GM21381 (cell line): ENCODE measurements at regions not wholly inside any gene's neighbourhood (a gene's known extent, or its start where the extent isn't known, plus 50 kb on each side); places are given as distances from the start of the nearest gene placed in this dataset.
A peak's percentile ranks its signal among the peaks of the same experiment; 100 is the strongest.

ENCODE experiments used
- ATAC-seq: cut with Tn5 transposase; IDR thresholded peaks from one replicate; pipeline ENCODE4 v1.9.1; 2021; ENCODE audit warnings: mild to moderate bottlenecking, moderate library complexity; ENCODE audit not compliant: unreplicated experiment

DNA sequence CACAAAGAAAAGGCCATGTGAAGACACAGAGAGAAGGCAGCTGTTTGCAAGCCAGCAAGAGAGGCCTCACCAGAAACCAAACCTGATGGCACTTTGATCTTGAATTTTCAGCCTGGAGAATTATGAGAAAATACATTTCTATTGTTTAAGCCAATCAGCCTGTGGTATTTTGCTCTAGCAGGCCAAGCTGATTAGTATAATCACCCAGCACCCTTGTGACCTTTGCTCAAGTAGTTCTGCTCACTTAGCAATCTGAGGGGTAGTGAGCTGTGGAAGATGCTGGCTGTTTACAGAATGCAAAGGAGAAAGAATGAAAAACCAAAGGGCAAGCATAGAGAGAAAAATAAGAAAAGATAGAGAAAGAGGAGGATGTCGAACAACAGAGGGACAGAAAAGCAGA, 396.4 kb upstream of the BOD1L1 start:
- no peak for ATAC-seq

DNA sequence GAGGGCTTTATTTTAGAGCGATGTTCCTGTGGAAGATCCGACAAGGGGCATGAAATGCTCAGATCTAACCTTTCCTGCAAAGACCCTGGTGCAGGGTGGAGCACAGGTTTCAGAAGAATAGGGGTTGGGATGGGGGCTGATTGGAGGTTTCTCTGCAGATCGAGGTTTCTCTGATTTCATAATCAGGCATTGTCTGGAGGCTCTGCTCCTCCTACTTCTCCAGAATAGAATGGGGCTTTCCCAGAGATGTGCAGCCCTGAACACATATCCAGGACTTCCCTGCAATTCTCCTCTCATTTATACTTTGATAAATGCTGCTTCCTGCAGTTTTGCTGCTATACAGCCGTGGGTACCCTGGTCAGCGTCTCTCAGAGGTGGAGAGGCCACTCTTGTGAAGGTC, 397.6 kb upstream of the BOD1L1 start:
- no peak for ATAC-seq

DNA sequence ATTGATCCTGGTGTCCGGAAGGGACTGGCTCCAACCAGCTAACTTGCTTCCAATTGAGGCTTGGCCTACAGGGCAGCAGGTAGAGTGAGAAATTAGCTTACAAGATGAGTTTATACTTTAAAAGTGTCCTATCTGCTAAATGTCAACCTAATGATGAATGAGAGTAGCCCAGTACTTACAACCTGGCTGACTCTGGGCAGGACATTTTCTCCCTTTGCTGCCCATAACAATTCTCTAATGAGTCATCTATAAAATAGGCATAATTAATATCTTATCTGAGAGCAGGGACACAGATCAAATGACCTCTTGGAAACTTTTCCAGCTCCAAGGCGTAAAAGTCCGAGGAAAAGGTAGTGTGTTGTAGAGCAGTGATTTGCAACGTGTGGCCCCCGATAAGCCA, 398.4 kb upstream of the BOD1L1 start:
- ATAC-seq, result no peak

DNA sequence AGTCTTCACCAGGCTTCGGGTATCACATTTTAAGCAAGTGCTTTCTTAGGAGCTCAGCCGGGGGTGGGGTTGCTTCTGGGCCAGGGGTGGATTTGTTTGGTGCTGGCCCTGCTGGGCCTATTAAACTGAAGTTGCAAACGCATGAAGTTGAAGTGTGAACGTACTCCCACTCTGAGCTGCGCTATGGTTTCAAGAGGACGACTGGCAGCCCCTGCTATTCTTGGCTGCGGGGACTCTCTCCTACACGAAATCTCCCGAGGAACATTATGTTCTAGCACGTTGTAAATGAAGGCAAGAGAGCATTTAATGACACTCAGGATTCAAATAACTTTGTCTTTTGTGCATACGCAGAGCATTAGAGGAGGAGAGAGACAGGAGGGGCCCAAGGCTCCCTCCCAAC, 401.3 kb upstream of the BOD1L1 start:
- ATAC-seq, result no peak

DNA sequence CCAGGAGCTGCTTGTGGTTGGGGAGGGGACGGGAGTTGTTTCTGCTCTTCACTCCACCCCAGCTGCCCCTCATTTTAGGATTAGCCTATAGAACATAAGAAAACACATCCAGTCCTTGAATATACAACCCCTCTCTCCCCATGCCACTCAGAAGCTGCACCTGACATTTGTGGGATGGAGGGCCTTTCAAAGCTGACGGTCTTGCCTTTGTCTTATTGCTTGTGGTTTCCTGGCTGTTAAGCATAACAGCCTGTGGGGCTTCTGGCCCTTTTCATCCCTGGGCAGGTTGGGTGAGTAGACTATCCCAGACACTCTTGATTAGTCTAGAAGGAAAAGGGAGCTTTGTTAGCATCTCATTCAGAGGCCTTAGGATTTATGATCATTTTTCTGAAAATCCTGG, 407.6 kb upstream of the BOD1L1 start:
- no peak for ATAC-seq

DNA sequence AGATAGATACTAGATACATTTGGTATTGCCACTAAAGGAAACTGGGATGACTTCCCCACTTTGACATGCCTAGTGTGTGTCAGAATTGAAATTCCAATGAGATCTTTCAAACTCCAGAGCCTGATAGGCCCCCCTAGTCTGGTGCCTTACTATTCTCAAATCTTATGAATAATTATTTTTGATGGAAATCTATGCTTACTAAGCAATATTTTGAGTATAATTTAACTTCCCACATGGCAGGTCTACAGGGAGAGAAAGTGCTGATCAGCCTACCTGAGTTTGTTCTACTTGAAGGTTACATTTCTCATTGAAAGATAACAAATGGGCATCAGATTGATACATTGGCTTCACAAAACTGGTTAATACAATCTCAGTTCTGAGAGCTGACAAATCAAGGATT, 415.7 kb upstream of the BOD1L1 start:
- no peak for ATAC-seq

DNA sequence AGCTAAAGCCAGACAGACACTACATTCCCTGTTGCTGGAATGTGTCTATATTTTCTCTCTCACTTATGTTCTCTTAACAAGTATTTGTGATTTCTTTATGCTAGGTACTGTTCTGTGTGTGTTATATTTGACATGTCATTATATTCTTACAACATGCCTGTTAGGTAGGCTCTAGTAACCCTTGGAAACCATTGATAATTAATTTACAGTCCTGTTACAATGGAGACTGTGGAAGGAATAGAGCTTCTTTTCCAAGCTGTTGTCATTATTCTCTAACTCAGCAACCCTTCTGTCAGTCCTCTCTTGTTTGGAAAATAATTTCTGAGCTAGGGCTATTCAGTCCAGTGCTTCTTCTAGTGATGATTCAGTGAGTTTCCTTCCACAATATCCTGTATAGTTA, 419.1 kb upstream of the BOD1L1 start:
- ATAC-seq, result no peak

DNA sequence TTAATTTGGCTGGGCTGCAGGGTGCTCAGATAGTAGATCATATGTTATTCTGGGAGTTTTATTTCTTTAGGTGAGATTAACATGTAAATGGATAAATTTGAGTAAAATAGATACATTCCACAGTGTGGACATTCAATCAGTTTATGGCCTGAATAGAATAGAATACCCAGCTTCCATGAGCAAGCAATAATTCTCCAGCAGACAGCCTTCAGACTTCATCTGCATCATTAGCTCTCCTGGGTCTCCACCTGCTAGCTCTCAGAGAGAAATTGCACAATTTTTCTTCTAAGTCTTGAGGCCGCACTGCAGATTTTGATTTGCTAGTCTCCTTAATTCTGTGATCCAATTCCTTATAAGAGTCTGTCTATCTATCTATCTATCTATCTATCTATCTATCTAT, 420.3 kb upstream of the BOD1L1 start:
- no peak for ATAC-seq

DNA sequence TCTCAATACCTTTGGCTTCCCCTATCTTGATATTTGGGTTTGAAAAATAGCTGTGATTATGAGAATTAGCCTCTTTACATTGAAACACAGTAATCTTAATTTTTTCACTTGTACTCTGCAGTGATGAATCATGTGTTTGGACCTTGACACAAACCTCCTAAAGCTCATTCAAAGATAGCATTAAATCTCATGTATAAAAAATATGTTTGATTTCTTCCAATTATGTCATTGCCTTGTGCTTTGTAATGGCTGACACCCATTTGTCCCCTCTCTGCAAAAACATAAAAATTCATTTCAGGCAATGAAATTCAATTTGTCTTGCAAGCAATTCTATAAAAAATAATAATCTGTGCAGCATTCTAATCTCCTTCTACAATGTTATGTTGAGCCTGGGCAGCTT, 422.4 kb upstream of the BOD1L1 start:
- no peak for ATAC-seq

DNA sequence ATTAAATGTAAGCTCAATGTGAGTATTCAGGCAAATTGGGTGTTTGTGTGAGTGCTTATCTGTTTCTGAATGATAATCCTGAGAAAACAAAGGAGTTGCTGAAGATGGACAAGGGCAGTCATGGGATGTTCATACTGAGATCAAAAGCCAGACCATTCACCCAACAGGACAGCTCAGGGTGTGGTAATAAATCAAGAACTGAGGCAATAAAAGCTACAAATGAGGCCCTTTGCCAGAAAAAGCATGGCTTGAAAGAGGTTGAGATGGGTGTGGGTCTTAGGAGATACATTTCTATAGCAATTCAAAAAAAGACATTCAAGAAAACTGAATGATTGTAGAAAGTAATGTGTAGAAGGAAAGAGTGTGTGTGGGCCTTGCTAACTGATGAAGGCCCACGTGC, 425.8 kb upstream of the BOD1L1 start:
- no peak for ATAC-seq

DNA sequence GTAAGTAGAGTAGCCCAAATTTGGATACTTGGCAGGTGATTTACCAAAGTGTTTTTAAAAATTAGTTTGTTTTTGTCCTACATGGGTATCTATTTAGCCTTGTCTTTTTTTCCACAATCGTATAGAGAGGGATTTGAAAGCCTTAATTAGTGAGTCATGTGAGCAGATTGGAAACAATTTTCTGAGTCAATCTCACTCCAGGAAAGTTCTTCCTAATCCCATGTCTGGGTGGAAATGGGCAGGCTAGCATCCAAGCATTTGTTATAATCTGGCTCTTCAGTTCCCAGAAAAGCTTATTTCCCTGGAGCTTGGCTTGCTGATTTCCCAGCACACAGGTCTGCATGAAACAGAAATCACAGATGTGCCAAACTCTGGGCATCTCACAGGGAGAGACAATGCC, 426.9 kb upstream of the BOD1L1 start:
- ATAC-seq, result no peak

DNA sequence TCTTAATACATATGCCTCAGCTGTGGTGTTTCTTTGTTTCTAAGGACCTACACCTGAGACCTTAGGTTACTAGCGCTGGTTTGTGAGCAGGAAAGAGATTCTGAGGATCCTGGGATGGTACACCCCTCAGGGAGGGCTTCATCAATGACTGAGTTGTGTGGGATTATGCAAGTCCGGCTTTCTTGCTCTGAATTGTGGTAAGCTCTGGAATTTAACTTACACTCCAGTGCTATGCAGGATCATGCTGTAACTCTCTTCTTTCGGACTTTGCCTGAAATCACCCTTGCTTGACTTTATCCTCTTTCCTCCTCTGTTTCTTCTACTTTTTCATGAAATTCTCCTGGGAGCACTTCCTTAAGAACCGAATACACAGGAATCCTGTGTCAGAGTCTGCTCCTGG, 431.5 kb upstream of the BOD1L1 start:
- ATAC-seq, result no peak

DNA sequence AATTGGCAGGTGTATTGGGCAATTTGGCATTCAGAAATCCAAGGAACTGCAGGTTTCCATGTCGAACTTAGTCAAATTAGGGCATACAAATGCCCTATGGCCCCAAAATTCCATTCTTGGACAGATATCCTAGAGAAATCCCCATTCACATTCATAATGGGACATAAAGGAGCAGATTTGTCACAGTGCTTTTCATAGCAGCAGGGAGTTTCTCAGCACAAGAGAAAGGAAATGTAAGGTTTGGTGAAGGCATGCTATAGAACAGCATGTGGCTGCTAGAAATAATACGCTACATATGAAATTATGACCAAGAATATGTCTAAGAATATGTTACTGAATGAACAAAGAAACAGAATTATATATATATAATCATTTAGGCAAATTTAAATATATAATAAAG, 437.5 kb upstream of the BOD1L1 start:
- ATAC-seq, result no peak

DNA sequence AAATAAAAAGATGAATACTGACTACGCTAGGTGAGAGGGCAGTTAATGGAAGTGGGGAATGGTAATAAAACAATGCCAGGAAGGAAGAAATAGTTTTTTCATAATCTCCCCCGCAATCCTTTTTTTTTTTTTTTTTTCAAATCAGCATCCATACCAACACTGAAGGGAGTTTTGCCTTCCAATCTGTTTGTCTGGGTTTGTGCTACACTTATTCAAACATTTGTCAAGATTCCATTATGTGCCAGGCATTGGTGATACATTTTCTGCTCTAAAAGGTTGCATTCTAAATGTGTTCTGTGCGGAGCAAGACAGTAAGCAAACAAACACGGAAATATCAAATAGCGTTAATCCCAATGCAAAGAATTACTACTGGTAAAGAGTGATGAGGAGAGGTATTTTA, 437.9 kb upstream of the BOD1L1 start:
- no peak for ATAC-seq

DNA sequence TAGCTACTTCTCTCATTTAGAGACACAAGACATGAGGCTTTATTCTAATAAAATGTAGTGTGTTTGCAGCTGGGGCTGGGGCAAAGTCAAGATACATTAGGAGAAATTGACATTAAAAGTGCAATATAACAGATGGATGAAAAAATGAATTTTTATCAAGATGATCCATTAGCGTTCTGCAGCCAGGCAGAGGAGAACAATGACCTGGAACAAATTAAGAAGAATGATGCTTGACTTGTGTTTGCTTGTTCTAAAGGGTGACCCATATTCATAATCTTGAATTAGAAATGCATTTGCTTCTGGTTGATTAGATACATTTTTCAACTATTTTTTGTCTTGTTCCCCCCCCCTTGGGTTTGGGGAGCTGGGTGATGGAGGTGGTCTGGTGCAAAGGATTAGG, 439.5 kb upstream of the BOD1L1 start:
- ATAC-seq, result no peak

DNA sequence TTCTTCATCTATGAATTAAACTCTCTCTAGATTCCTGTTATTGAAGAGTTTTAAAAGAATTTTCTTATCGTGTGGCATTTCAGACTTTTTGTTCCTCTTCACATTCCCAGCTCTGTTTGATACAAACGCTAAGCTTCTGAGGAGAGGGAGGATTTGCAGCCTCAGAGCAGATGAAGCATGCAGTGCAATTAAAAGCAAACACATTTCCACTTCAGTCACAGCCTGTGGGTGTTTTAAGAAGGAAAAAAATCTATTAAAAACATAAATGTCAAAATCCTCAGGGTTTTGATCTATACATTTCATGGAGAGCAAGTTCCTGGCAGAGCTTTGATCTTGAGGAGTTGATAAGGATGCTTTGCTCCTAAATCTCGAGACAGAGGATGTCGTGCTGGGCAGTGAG, 442.4 kb upstream of the BOD1L1 start:
- no peak for ATAC-seq

DNA sequence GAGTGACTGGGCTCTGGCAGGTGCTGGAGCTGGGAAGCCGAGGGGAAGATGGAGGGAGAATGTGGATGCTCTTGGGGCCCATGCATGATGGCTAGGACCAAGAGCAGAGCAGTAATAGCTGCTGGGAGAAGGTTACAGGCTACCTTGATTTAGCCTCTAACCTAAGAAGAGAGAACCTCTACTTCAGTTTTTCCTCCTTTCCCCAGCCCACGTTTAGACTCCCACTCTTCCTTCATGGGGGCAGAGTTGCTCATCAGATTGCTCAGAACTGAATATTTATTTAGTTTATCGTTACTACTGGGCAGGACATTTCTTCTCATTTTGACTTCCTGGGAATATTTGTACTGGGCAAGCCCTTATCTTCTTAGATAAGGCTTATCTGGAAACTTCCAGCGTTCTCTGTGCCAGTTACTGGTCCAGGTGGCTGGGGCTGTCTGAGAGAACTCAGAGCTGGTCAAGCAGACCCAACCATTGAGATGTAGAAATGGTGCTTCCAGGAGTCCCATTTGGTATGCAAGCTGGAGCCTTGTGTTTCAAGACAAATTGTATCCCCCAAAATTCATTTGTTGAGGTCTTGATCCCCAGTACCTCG, 442.9 kb upstream of the BOD1L1 start:
- ATAC-seq, result no peak

DNA sequence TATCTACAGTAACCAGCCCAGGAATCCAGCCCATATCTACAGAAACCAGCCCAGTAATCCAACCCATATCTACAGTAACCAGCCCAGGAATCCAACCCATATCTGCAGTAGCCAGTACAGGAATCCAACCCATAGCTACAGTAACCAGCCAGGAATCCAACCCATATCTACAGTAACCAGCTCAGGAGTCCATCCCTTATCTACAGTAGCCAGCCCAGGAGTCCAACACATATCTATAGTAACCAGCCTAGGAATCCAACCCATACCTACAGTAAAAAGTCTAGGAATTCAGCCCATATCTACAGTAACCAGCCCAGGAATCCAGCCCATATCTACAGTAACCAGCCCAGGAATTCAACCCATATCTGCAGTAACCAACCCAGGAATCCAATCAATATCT, 445.0 kb upstream of the BOD1L1 start:
- no peak for ATAC-seq

DNA sequence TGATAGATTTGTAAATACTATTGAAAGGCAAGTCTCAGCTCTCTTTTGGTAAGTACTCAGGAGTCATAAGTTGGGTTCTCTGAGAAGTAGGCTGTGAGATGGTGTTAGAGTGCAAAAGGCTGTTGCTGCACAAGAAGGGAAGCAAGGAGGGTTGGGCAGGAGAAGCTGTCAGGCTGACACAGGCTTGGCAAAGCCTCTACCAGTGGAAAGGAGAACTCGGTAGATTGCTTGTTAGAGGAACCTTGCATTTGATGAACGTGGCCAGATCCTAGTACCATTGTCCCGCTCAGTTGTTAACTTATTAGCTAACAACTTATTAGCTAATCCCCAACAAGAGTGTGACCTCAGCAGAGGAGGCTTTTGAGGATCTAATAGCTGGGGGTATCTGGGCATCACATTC, 449.3 kb upstream of the BOD1L1 start:
- ATAC-seq, result no peak

DNA sequence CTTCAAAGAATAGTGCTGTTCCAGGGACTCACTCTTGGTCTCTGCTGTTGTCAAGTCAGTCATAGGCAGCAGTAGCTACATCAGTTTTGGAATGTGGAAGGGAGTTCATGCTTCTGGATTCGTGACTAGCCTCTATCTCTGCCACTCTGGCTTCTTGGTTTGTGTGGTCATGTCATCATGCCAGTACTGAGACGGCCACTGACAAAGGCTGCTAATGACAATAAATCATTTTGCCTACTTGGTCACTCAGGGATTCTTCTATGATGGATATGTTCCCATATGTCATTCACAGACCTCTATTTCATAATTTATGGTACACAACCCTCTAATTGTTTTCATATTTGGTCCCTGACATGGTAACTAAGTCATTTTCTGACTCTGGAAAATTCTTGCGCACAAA, 450.8 kb upstream of the BOD1L1 start:
- no peak for ATAC-seq

DNA sequence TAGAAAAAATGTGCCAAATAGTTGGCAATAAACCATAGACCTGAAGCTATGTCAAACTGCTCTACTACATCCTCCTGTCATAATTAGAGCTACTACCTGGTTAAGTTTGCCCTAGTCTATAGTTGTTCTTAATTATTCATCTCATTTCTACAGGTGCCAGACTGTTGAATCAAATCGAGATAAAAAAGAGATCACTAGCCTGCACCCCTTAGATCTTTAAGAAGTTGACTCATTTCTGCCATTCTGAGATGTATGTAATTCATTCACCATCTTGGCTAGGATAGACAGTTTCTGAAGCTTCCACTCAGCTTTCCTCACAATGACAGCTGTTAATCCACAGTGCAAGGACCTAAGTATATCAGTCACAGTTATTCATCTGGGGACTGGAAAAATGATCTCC, 452.1 kb upstream of the BOD1L1 start:
- no peak for ATAC-seq

DNA sequence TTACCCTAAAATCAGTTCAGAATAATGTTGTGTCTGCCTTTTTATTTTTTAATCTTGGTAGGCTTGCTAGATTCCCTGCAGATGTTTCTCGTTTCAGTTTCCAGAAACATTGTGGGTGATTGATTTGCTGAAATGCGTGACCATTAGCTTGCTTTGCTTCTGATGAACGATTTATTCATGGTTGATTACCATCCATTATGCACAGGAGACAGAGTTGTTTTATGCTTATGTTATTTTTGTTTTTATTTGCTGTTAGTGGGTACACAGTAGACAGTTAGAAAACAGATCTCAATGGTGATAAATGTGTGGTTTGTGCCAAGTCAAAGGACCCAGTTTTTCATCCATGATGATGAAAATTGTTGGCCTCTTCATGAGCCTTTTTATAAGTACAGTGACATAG, 455.6 kb upstream of the BOD1L1 start:
- ATAC-seq, result no peak

DNA sequence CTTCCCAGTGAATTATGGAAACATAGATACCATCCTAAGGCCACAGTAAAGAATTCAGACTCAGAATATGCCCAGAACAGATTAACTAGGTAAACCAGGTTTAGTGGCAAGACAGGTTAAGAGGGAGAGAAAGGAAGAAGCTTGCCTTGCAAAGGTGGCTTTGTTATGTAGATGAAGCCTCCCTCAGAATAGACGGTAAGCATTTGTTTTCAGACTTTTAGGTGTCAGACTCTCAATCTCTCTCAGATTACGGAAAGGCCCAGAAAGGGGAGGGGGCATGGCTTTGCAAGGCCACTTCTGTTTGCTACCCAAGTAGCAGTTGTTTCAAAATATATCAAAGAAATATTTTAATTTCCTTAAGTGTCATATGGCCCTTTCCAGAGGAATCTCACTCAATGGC, 457.1 kb upstream of the BOD1L1 start:
- no peak for ATAC-seq

DNA sequence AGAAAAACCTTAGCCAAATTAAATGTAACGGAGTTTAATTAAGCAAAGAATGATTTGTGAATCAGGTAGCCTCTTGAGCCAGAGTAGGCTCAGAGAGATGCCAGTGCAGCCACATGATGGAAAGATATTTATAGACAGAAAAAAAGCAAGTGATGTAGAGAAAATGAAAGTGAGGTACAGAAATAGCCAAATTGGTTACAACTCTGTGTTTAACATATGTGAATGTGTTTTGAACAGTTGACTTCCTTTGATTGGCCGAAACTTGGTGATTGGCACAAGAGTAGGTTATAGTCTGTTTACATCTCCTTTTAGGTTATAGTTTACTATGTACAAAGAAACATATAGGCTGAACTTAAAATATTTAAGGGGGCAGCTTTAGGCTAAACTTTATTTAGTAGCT, 459.9 kb upstream of the BOD1L1 start:
- ATAC-seq, result peak; percentile 77
